ENCODE measurements at regions not wholly inside any gene's neighbourhood (a gene's known extent, or its start where the extent isn't known, plus 50 kb on each side); places are given as distances from the start of the nearest gene placed in this dataset.
"Not testable (repeated sequence)": the region's sequence is repeated elsewhere in the genome, so short reads cannot be mapped to it uniquely, and the experiment has no call there.

GRCh38 chr20:47836256-47836817 is 51.1 kb upstream of the SULF2 start:
- not testable (repeated sequence) for TF ChIP-seq CTCF (IDR thresholded peaks at IDR 0.05; ENCODE audit: low read depth, low read length); EZH2phosphoT487 (IDR thresholded peaks at IDR 0.05; ENCODE audit: low read depth)
